Pulmonary artery endothelial cell (primary cell): ENCODE measurements at regions not wholly inside any gene's neighbourhood (a gene's known extent, or its start where the extent isn't known, plus 50 kb on each side); places are given as distances from the start of the nearest gene placed in this dataset.

Source experiments
- DNase-seq: peaks from one replicate; pipeline ENCODE4 v3.0.0-alpha.2; 2011; ENCODE audit warnings: low read depth, low spot score

DNA sequence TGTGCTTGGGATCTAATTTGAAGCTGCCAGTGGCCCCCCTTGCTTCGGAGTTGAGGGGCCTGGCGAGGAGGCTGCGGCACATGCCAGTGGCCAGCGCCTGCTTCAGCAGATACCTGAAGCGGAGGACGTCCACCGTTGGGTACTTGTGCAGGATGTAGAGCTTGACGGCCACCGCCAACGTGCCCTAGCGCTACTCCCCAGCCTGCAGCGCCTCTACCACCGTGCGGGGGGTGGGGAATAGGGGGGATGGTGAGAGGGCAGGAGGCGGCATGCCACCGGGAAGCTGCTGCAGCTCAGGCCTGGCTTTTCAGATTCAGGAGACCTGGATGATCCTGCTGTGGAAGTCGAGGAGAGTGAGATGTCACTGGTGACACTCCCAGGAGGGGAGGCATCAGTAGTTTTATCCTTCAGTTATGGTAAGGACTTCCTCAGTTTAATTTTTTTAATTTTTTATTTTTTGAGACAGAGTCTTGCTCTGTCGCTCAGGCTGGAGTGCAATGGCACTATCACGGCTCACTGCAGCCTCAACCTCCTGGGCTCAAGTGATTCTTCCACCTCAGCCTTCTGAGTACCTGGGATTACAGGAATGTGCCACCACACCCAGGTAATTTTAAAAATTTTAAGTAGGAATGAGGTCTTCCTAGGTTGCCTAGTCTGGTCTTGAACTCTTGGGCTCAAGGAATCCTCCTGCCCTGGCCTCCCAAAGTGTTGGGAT lies 150.6 kb upstream of the FRMD4B start:
- DNase-seq = no peak

DNA sequence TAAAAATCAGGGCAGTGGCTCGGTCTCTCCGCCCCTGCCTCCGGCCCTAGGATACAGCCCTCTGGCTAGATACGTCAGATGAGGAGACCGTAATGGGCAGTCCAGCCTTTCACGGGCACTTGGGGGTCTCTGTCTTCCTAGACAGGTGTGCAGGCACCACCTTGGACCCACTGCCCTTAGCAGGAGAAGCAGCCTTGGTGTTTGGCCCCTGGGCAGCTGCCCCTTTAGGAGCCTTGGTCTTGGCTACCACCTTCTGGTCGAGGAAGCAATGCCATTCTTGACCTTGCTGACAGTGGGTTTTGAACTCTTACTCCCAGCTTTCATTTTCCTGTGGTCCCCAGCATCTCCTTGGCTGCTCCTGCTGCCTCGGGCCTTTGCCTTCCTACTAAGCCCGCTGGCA lies 149.7 kb upstream of the FRMD4B start:
- DNase-seq = no peak

DNA sequence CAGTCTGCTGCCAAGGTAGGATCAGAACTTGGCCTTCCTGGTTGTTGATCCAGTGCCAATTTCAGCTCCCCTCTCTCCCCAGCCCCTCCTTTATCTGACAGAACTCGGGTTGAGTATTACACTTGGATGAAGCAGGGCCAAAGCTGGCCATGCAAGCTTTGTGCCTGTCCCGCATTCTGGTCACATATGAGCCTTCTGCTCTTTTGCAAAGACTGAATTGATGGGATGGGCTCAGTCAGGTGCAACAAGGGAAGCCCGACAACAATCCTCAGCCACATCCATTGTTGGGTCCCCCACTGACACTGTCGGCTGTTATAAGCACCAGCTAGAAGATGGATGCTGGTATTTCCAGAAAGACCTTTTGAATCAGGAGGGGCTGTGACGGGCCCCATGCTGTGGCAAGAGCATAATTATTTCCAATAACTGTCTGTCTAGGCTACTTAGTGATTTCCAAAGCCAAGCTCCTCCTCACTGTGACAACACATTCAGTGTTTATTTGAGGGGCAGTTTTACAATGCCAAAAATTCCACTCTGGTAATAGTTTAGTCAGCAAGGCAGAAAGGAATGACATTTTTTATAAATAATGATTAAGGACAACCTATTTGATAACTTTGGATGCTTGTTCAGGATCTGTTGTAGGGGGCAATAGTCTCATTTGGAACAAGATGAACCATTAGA lies 146.8 kb upstream of the FRMD4B start:
- DNase-seq = no peak

DNA sequence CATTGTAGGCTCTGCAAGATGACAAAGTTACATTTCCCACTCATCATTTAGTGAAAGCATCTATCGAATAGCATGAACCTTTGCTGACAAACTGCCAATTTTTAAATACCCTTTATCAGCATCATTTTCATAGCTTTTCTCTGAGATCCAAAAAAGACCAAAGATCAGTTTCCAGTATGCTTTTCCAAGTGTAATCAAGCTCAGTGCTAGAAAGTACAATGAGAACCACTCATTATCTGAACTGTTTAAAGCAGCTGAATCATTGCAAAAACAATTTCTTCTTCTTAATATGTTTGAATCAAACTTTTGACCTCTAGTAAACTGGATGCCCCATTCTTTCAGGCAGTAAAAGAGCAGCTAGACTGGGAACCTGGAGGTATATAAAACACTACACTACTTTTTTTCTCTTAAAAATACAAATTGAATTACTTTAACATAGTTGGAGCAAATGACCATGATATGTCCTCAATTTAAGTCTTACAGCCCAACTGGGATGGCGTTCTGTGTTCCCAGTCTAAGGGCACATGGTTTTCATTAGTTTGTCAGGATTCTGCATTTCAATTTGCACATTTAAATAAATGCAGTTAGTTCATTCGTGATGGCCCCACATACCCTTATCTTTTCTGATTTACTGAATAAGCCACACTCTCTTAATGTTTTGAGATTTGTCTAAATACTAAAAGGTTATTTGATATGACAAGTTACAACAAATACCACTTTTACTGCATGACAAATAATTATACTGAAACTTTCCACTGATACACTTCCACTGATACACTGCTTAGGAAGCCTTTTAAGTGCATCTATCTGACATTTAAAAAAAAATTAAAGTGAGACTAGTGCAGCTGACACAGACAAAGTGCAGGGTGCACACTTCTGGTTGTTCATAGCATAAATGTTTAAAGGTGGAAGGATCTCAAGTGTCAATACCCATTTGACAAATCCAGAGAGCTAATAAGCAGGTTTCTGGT lies 146.0 kb upstream of the FRMD4B start:
- DNase-seq = no peak

DNA sequence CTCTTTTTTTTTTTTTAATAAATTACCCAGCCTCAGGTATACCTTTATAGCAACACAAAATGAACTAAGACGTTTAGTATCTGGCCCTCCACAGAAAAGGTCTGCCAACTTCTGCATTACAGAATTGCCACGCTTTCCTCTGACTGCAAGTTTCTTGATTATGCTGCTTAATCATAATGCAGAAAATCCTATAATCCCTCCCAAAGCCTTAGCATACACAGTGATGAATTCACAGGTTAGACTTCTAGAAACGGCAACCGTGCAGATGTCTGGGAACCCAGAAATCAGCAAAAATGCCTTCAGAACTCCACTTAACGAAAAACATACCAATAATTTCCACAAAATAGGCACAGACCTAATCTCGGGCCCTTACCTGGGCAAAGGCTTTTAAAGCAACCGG lies 144.7 kb upstream of the FRMD4B start:
- DNase-seq = no peak

DNA sequence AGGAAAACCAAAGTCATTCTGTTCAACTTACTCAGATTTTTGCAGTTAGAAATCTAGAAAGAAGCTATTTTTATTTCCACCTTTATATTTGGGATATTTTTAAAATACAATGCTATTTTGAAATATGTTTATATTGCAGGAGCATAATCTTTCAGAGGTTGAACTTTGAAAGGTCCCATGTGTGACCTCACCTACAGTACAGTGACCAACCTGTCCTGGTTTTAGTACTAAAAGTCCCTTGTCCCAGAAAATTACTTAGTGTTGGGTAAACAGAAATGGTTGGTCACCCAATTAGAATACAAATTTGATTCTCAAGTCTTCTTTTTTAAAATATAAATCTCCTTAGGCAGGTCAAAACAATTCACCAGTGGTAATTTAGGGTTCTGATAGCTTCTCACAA lies 141.6 kb upstream of the FRMD4B start:
- no peak for DNase-seq

DNA sequence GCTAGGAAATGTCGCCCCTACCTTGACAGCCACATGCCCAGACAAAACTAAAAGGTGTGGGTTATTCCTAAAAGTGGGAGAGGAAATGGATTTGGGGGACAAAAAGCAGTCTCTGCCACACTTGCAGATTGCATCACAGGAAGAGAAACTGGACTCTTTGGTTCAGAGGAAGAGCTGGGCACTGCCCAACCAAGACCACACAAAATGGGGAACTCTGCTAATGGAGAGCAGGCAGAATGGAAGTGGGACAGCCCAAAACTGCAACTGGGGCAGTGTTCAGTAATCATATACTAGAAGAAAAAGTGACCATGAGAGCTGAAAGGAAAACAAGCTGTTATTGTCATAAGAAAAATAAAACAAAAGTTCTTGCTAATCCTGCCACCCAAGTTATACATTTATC lies 138.9 kb upstream of the FRMD4B start:
- no peak for DNase-seq

DNA sequence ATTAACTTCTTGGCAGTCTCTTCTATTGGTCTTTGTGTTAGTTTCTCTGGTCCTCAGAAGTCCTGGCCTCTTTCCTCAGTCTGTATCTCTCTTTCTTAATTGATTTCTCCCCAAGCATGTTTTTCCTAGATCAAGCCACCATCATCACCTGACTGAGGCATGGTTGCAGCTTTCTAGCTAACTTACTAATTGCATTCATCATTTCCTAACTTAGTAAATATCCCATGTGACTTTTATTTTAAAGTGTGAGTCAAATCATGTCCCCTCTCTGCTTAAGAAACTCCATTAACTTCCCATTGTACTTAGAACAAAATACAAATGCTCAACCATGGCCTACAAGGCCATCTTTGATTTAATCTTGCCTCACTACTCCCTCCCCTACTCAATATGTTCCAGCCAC lies 135.4 kb upstream of the FRMD4B start:
- DNase-seq = no peak

DNA sequence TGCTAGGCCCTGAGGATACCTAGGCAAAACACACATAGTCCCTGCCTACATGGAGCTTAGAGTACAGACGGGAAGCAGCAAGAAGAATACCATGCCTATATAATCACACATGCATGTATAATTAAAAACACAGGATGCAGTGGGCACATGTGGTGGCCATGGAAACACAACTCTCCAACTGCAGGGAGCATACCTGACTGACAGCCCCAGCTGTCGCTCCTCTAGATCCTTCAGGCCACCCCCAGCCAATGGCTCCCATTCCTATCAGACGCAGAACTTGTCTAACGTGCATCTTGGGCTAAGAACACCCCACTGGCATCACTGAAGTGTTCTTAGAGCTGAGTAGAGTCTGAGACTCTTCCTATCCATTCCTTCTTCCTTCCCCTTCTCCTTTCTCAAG lies 125.5 kb upstream of the FRMD4B start:
- DNase-seq = no peak

DNA sequence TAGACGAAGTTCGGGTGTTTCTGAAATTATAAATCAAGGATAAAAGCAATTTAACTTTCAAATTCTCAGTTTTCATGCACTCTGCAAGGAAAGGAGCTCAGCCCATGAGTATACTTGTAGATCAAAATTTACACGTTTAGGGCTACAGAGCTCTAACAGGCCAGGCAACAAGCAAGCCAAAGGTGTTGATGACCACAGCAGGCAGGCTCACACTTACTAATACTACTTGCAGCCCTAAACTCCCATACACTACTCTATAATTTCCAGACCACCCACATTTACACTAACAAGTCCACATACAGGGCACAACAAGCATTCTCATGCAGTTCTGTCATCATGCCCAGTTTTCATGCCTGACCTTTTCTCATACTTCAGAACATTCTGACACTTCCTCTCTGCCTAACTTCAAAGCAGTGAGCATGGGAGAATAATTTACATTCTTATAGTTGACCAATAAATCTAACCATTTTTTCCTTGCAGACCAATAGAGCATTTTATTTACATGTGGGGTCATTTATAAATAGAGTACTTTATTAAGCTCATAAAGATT lies 124.7 kb upstream of the FRMD4B start:
- DNase-seq = no peak

DNA sequence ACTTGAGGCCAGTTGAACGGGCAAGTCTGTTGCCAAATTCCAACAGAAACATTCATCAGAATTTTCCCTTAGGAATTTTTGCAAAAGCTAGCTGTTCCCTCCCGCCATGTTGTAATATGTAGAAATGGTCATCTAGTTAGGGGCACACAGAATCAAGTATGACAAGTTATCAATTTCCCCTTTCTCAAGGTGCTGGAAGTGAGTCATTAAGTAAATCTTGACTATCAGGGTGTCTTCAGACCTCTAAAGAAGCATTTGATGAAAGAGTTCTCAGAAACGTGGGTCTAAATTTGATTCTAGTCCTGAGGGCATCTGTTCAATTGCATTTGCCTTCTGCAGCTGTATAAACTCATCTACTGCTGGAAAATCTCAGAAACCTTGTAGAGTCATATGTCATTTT lies 123.4 kb upstream of the FRMD4B start:
- no peak for DNase-seq

DNA sequence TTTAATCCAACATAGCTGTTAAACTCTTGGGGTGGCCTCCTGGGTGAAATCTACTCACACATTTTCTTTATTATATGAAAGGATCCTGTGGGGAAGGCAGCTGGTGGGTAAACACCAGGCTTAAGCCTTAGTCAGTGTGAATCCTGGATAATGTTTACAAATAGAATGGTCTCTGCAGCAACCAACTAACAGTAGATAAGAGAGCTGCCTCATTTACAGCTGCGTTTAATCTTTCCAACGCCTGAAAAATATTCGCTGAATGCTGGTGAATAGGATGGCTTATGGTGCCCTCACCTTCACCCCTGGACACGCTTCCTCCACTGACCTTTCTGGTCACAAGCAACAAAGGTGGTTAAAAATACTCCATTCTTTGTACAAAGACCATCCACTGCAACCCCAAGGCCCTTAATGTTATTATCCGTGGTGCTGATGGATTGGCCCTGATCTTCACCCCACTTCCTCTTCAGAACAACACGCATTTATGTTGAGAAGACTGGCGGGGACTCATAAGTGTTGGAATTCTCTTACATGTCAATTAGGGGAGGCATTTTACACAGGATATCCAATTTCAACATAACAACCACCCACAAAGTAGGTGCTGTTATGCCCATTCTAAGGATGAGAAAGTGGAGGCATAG lies 120.0 kb upstream of the FRMD4B start:
- no peak for DNase-seq

DNA sequence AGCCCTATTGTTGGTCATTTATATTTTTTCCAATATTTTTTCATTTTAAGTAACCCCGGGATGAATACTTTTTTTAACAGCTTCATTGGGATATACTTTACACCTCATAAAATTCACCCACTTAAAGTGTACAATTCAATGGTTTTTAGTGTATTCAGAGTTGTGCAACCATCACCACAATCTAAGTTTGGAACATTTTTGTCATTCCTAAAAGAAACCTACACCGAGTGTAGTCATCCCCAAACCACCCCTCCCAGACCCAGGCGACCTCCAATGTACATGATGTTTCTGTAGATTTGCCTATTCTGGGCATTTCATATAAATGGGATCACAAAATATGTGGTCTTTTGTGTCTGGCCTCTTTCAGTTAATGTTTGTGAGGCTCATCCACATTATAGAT lies 118.3 kb upstream of the FRMD4B start:
- no peak for DNase-seq

DNA sequence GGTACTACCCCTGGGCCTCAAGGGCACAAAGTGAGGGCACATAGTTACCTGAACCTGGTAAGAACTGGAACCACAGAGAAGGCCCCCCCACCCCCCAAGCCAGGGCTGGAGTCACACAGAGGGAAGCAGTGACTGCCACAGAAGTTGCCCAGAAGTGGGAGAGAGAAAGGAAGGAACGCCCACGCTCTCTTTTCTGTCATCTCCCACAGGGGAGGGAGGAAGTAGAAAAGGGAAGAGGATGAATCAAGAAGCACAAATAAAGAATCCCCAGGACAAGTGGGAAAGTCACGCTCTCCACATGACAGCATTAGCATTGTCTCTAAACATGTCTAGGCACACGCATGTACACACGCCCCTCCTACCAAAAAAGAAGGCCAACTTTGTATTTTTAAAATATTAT lies 114.7 kb upstream of the FRMD4B start:
- DNase-seq = no peak

DNA sequence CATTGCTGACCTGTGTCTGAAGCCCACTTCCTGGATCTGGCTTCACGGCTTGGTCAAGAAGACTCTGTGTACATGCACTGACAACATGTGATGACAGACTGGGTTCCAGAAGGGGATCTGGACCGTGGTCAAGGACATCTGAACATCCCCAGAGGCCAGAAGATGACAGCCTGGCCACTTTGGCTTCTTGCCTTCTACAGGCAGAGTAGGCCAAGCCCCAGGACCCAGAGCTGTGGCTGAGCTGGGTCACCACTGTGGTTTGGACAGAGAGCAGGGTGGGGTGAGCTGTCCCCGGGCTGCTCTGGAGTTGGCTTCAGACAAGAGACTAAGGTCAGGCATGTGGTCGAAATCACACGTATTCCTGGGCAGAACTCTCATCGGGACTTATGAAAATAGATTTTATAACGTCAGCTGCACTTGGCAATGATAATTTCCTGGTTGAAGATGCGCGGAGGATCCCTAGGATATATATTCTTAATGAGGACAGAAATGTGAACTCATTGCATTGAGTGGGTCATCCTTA lies 114.1 kb upstream of the FRMD4B start:
- no peak for DNase-seq

DNA sequence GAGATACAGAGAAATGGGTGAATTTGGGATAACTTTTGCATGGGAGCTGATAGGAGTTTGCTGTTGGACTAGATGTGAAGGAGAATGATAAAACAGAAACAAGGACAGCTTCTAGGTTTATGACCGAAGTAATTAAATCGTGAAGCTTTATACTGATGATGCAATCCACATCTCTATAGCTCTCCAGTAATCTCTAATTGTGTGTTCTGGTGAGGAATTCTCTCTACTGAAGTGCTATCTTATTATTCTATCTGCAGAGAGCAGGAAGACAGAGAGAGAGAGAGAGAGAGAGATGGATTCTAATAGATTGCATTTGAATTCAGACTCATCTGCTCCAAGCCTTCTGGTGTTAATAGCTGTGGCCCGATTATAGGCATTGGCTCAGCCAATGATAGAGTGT lies 113.5 kb upstream of the FRMD4B start:
- DNase-seq = no peak

DNA sequence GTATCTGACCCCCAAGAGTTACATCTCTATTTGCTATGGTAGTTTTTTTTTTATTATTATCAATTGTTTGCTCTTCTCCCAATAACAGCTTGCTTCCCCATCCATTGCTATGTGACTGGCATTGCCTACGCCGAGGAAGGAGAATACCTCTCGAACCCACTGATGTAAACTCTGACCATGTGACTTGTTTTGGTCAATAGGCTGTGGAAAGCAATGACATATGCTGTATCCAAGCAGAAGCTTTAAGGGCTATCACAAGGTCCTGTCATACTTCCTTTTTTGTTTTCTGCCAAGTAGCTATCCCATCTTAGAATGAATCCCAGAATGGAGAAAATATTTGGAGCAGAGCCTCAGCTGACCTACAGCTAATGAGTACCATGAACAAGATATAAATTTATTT lies 111.0 kb upstream of the FRMD4B start:
- DNase-seq = no peak

DNA sequence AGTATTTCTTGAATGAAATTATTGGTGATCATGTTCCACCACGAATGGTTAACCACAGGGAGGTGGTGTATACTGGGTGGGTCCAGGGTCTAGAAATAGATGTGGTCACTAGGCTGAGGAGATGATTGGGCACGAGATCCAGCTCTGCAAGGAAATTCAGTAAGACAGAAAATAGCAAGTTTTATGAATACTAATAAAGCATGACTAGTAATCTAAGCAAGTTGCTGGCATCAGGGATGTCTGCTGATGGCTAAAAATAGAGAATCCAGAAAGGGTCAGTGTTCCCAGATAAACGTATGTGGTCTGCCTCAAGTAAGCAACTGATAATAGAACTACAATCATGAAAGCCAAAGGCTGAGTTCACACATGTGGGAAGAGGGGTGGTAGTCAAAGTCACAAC lies 108.3 kb upstream of the FRMD4B start:
- DNase-seq = no peak

DNA sequence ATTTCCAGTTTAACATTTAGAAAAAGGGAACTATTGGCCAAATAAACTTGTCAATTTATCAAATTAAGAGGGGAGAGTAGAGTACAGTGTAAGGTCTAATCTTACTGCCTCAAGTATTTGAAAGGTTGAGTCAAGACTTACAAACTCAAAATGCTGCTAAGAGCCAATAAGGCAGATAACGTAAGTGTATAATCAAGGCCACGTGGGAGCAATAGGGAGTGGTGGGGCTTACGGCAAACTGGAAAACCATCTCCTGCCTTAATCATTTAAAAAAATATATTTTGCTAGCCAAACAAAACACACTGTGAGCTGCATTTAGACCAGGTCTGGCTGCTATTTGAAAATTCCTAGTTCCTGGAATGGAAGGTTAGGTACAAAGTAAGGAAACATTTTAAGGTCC lies 107.3 kb upstream of the FRMD4B start:
- no peak for DNase-seq

DNA sequence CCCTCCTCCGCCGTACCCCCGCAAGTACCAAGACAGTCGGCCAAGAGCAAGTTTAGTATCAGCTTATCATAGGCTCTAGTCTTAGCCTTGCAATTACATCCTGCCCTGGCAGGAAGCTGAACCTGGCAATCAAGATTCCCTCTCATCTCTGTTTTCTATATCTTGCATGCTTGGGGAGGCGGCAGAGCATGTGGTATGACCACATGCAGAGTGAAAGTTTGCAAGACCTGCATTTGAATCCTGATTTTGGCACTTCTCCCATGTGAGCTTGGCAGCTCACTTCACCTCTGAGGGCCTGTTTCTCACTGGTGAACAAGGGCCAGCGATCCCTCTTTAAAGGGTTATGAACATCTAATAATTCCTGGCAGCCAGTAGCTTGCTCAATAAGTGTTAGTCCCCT lies 106.1 kb upstream of the FRMD4B start:
- no peak for DNase-seq

DNA sequence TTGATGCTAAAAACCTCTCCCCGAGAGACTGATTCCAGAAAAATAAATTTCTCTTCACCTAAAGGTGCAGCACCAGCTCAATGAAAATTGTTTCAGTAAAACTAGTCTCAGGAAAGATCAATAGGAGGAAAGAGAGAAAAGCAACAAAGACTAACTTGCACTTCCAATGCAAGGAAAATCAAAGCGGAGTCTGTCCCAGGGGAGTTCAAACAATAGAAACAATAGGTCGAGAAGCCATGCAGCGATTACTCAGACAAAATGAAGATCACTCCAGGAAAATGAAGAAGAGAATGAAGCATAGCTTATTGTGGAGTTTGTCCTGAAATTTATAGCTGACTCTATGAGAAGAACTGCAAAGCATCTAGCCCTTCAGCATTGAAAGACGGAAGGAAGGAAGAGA lies 105.1 kb upstream of the FRMD4B start:
- DNase-seq = no peak
